Panc1 (cell line): ENCODE measurements at regions not wholly inside any gene's neighbourhood (a gene's known extent, or its start where the extent isn't known, plus 50 kb on each side); places are given as distances from the start of the nearest gene placed in this dataset.

Source experiments
- CTCF ChIP-seq: fragments of 450-650 bp; IDR thresholded peaks from 2 replicates; pipeline ENCODE4 v1.5.1; 2017; ENCODE audit warnings: mild to moderate bottlenecking
- POLR2AphosphoS5 ChIP-seq: IDR thresholded peaks from 2 replicates; pipeline ENCODE4 v1.6.1; 2012; ENCODE audit warnings: mild to moderate bottlenecking, low read depth, low read length, moderate library complexity
- REST ChIP-seq, 2 experiments: IDR thresholded peaks; 2 replicates each; pipeline ENCODE4 v1.6.1; 2011 to 2012; ENCODE audit warnings: low read depth in 2 of 2, control low read depth in 1 of 2, low read length in 1 of 2, mild to moderate bottlenecking in 1 of 2, moderate library complexity in 1 of 2; ENCODE audit not compliant: insufficient read depth in 1 of 2
- SIN3A ChIP-seq: IDR thresholded peaks from 2 replicates; pipeline ENCODE4 v1.6.1; 2012; ENCODE audit warnings: low read depth, mild to moderate bottlenecking, low read length, moderate library complexity, borderline replicate concordance; ENCODE audit not compliant: insufficient read depth
- TCF7L2 ChIP-seq: IDR thresholded peaks from 2 replicates; pipeline ENCODE4 v1.6.1; 2011; ENCODE audit warnings: mild to moderate bottlenecking, low read depth, low read length, inconsistent platforms

- TF ChIP-seq CTCF (no peak), SIN3A (no peak), POLR2AphosphoS5 (no peak), REST (IDR thresholded peaks at IDR 0.05; ENCODE audit: insufficient read depth in 1 of 2, low read depth in 2 of 2, low read length in 1 of 2) (no peak), TCF7L2 (no peak)
Observed at GRCh38 chr9:18358325-18358724, 115.6 kb upstream of the ADAMTSL1 start.
